PFSK-1 (cell line): ENCODE measurements at regions not wholly inside any gene's neighbourhood (a gene's known extent, or its start where the extent isn't known, plus 50 kb on each side); places are given as distances from the start of the nearest gene placed in this dataset.
A peak's percentile ranks its signal among the peaks of the same experiment; 100 is the strongest.

Experiments used
- FOXP2 ChIP-seq: optimal IDR thresholded peaks from 2 replicates; pipeline ENCODE3; 2011; ENCODE audit warnings: borderline replicate concordance, control low read depth, inconsistent platforms; ENCODE audit not compliant: insufficient read depth; ENCODE audit errors: extremely low read length, extremely low read depth
- POLR2AphosphoS5 ChIP-seq: IDR thresholded peaks from 2 replicates; pipeline ENCODE4 v1.6.1; 2012; ENCODE audit warnings: low read depth, mild to moderate bottlenecking, control low read depth, low read length, moderate library complexity
- REST ChIP-seq, 2 experiments: IDR thresholded peaks; 2 replicates each; pipeline versions ENCODE4 v1.6.1 to v1.8.0; 2011 to 2012; ENCODE audit warnings: low read depth in 2 of 2, low read length in 2 of 2, control low read depth in 1 of 2, inconsistent platforms in 1 of 2, mild to moderate bottlenecking in 1 of 2, moderate library complexity in 1 of 2; ENCODE audit not compliant: insufficient read depth in 1 of 2
- SIN3A ChIP-seq: IDR thresholded peaks from 2 replicates; pipeline ENCODE4 v1.6.1; 2012; ENCODE audit warnings: mild to moderate bottlenecking, low read length, moderate library complexity, borderline replicate concordance; ENCODE audit not compliant: insufficient read depth
- TAF1 ChIP-seq: IDR thresholded peaks from 2 replicates; pipeline ENCODE4 v1.6.1; 2012; ENCODE audit warnings: low read length, control low read depth, borderline replicate concordance; ENCODE audit not compliant: insufficient read depth

GRCh38 chr12:20197411-20197810 lies 170.9 kb upstream of the PDE3A start:
- TF ChIP-seq POLR2AphosphoS5 (no peak), SIN3A (no peak), TAF1 (no peak), FOXP2 (no peak), REST (IDR thresholded peaks at IDR 0.05; ENCODE audit: insufficient read depth in 1 of 2, low read depth in 2 of 2, low read length in 2 of 2) (no peak)

- TF ChIP-seq SIN3A (no peak), FOXP2 (no peak), TAF1 (no peak), REST (IDR thresholded peaks at IDR 0.05; ENCODE audit: insufficient read depth in 1 of 2, low read depth in 2 of 2, low read length in 2 of 2) (no peak), POLR2AphosphoS5 (no peak)
Measured at GRCh38 chr12:20199780-20200179, 168.6 kb upstream of the PDE3A start.

GRCh38 chr12:20201733-20202132 lies 166.6 kb upstream of the PDE3A start:
- no peak for TF ChIP-seq POLR2AphosphoS5
- TF ChIP-seq REST (IDR thresholded peaks at IDR 0.05; ENCODE audit: insufficient read depth in 1 of 2, low read depth in 2 of 2, low read length in 2 of 2): no peak
- TF ChIP-seq SIN3A: no peak
- TF ChIP-seq TAF1: no peak
- TF ChIP-seq FOXP2: no peak

GRCh38 chr12:20205854-20206253 lies 162.5 kb upstream of the PDE3A start:
- TF ChIP-seq REST (IDR thresholded peaks at IDR 0.05; ENCODE audit: insufficient read depth in 1 of 2, low read depth in 2 of 2, low read length in 2 of 2): no peak
- no peak for TF ChIP-seq POLR2AphosphoS5
- TF ChIP-seq SIN3A: peak; percentile 20; the same call in 1 of the 2 replicates
- no peak for TF ChIP-seq FOXP2
- no peak for TF ChIP-seq TAF1

GRCh38 chr12:20206410-20206809 lies 161.9 kb upstream of the PDE3A start:
- TF ChIP-seq REST (IDR thresholded peaks at IDR 0.05; ENCODE audit: insufficient read depth in 1 of 2, low read depth in 2 of 2, low read length in 2 of 2) (no peak), TAF1 (no peak), FOXP2 (no peak), POLR2AphosphoS5 (no peak), SIN3A (no peak)
